NCI-H2171 (cell line): ENCODE measurements at regions not wholly inside any gene's neighbourhood (a gene's known extent, or its start where the extent isn't known, plus 50 kb on each side); places are given as distances from the start of the nearest gene placed in this dataset.

Source experiments
- DNase-seq: peaks from one replicate; lab custom pipeline; 2025; lab: John Stamatoyannopoulos, UW

GRCh38 chr7:12074889-12075288, 136.2 kb upstream of the TMEM106B start:
- DNase-seq = no peak

GRCh38 chr7:12080006-12080405, 131.1 kb upstream of the TMEM106B start:
- DNase-seq = no peak

- DNase-seq = no peak
Observed at GRCh38 chr7:12085516-12085915, 125.6 kb upstream of the TMEM106B start.

- DNase-seq = no peak
Observed at GRCh38 chr7:12089951-12090756, 120.9 kb upstream of the TMEM106B start.

- DNase-seq = no peak
Observed at GRCh38 chr7:12090757-12091221, 120.3 kb upstream of the TMEM106B start.

GRCh38 chr7:12091231-12091630, 119.9 kb upstream of the TMEM106B start:
- DNase-seq = no peak

GRCh38 chr7:12092499-12093130, 118.5 kb upstream of the TMEM106B start:
- no peak for DNase-seq

GRCh38 chr7:12093365-12093764, 117.7 kb upstream of the TMEM106B start:
- DNase-seq = no peak

GRCh38 chr7:12094365-12094921, 116.7 kb upstream of the TMEM106B start:
- no peak for DNase-seq

GRCh38 chr7:12102126-12102525, 109.0 kb upstream of the TMEM106B start:
- no peak for DNase-seq

GRCh38 chr7:12102527-12102926, 108.6 kb upstream of the TMEM106B start:
- DNase-seq = no peak

- DNase-seq = no peak
Observed at GRCh38 chr7:12103948-12104347, 107.1 kb upstream of the TMEM106B start.

- no peak for DNase-seq
Observed at GRCh38 chr7:12107381-12107780, 103.7 kb upstream of the TMEM106B start.

GRCh38 chr7:12107841-12108254, 103.2 kb upstream of the TMEM106B start:
- no peak for DNase-seq

- no peak for DNase-seq
Observed at GRCh38 chr7:12110425-12110824, 100.7 kb upstream of the TMEM106B start.

- no peak for DNase-seq
Observed at GRCh38 chr7:12111422-12112405, 99.4 kb upstream of the TMEM106B start.

- no peak for DNase-seq
Observed at GRCh38 chr7:12117170-12117569, 93.9 kb upstream of the TMEM106B start.

- DNase-seq = no peak
Observed at GRCh38 chr7:12119620-12120303, 91.3 kb upstream of the TMEM106B start.

- DNase-seq = no peak
Observed at GRCh38 chr7:12120632-12121031, 90.5 kb upstream of the TMEM106B start.

- DNase-seq = no peak
Observed at GRCh38 chr7:12123172-12123571, 87.9 kb upstream of the TMEM106B start.

GRCh38 chr7:12124028-12124427, 87.1 kb upstream of the TMEM106B start:
- no peak for DNase-seq
